C4-2B (cell line): ENCODE measurements at regions not wholly inside any gene's neighbourhood (a gene's known extent, or its start where the extent isn't known, plus 50 kb on each side); places are given as distances from the start of the nearest gene placed in this dataset.
"Not testable (repeated sequence)": the region's sequence is repeated elsewhere in the genome, so short reads cannot be mapped to it uniquely, and the experiment has no call there.

Source experiments
- ZFX ChIP-seq: fragments of 450-650 bp; IDR thresholded peaks from 2 replicates; pipeline ENCODE4 v1.6.1; 2017
- TF ChIP-seq, protein P1 (sequence below): fragments of 450-650 bp; conservative IDR thresholded peaks from 2 replicates; pipeline ENCODE4 v1.5.1; 2017; ENCODE audit warnings: mild to moderate bottlenecking

DNA sequence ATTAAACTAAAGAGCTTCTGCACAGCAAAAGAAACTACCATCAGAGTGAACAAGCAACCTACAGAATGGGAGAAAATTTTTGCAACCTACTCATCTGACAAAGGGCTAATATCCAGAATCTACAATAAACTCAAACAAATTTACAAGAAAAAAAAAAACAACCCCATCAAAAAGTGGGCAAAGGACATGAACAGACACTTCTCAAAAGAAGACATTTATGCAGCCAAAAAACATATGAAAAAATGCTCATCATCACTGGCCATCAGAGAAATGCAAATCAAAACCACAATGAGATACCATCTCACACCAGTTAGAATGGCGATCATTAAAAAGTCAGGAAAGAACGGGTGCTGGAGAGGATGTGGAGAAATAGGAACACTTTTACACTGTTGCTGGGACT, 439.3 kb upstream of the ADGRB3 start:
- TF ChIP-seq, protein P1, sequence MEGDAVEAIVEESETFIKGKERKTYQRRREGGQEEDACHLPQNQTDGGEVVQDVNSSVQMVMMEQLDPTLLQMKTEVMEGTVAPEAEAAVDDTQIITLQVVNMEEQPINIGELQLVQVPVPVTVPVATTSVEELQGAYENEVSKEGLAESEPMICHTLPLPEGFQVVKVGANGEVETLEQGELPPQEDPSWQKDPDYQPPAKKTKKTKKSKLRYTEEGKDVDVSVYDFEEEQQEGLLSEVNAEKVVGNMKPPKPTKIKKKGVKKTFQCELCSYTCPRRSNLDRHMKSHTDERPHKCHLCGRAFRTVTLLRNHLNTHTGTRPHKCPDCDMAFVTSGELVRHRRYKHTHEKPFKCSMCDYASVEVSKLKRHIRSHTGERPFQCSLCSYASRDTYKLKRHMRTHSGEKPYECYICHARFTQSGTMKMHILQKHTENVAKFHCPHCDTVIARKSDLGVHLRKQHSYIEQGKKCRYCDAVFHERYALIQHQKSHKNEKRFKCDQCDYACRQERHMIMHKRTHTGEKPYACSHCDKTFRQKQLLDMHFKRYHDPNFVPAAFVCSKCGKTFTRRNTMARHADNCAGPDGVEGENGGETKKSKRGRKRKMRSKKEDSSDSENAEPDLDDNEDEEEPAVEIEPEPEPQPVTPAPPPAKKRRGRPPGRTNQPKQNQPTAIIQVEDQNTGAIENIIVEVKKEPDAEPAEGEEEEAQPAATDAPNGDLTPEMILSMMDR = not testable (repeated sequence)
- TF ChIP-seq ZFX = not testable (repeated sequence)
